HG03097 (cell line): ENCODE measurements at regions not wholly inside any gene's neighbourhood (a gene's known extent, or its start where the extent isn't known, plus 50 kb on each side); places are given as distances from the start of the nearest gene placed in this dataset.

Source experiments
- ATAC-seq: cut with Tn5 transposase; IDR thresholded peaks from one replicate; pipeline ENCODE4 v1.9.1; 2021; ENCODE audit not compliant: unreplicated experiment, low FRiP score

DNA sequence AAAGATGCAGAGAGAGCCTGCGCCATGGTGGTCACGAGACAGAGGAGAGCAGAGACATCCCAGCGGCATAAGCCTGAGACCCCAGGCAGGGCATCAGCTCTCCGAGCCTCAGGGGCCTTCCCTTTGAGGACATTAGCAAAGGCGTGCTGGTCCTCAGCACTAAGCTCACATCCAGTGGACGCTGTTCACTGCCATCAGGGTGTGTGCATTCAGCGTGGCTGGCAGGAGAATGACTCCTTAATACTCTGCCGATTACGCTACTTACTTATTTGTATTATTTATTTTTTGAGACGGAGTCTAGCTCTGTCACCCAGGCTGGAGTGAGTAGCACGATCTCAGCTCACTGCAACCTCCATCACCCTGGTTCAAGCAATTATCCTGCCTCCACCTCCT, 290.2 kb downstream of the KLF6 start:
- no peak for ATAC-seq

DNA sequence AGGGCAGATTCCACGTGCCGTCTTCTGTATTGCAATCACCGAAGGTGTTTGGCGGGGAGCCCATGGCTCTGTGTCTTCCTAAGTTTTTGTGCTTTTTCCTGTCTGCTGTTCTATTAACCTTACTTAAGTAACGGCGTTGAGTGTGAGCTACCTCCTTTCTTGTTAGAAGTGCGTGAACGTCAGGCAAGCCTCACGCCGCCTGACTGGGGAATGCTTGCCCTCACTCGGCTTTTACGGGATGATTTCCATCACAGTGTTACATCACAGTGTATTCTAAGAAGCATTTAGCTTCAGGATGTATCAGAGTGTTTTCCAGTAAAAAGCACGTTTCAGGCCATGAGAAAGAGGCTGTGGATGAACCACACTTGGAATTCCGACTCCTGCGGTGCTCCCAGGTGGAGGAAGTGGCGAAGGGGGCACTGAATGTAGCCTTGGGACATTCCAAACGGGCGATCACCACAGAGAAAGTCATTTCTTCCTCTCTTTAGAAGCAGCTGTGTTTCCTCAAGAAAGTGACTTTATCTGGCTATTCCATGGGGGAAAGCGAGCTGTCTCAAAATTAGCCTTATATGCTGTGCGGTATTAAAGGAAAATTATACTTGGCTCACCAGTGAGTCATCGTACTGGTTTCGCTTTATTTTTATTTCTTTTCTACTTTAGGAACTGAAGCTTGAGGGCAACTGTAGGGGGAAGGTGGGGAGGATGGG, 290.7 kb downstream of the KLF6 start:
- no peak for ATAC-seq

DNA sequence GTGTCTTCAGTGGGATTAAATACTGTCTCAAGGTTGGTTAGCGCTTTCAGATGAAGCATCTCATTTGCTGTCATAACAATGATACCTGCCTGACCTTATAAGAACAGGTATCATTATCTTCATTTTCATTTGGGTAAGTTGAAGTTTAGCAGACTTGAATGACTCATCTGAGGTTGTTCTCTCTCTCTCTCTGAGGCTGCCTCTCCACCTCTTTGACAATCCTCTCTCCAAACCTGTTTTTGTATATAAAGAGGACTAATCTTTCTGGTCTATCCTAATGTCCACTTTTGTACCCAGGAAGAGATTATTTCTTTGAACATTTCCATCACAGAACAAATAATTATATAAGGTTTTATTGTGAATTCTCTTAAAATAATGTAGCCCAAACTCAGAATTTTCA, 291.4 kb downstream of the KLF6 start:
- no peak for ATAC-seq

DNA sequence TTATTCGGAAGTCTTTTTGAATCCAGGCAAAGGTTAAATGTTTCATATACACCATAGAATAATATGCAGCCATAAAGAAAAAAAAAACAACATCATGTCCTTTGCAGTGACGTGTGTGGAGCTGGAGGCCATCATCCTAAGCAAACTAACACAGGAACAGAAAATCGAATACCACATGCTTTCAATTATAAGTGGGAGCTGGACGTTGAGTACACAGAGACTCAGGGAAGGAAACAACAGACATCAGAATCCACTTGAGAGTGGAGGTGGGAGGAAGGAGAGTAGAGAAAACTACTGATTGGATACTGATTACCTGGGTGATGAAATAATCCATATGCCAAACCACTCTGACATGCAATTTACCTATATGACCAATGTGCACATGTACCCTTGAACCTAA, 293.4 kb downstream of the KLF6 start:
- no peak for ATAC-seq

DNA sequence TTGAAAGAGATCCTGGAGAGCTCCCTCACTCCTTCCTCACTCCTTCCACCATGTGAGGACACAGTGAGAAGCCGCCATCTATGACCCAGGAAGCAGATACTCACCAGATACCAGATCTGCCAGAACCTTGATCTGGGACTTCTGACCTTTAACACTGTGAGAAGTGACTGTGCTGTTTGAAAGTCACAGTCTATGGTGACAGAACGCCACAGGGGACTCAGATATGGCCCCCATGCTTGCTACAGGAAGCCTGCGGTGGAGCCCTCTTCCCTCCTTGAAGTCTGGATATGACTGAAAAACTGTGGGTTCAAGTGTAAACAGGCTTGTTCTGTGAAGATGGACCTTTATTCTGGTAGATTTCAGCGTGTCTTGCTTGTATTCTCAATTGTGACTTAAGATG, 297.8 kb downstream of the KLF6 start:
- ATAC-seq, result no peak

DNA sequence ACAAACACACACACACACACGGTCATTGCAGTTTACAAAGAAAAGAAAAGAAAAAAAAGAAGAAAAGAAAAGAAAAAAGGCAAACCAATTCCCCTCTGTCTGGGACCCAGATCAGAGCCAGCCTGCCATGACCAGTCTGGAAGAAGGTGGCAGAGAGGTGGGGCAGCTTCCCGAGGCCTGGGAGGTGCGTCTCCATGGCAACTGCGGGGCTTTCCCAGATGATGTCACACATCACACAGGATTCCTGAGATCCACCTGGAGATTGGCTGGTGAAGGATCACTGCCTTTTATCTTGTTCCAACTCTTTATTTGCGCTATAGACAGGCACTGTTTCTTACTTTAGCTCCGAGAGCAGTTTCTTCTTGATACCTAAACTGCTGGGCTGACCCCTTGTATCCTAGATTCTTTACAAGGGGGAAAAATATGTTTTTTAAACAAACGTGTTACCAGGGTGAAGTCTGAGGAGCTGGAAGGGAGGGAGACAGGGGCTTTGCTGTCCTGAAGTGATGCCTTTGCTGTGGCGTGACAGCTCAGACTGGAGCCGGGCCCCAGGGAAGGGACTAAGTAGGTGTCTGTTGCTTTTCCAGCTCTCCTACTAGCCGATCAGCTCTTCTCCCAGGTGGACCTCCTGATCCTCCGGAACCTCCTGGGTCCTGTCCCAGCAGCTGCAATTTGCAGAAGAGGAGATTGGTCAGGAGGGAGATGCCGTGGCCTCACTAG, 298.5 kb downstream of the KLF6 start:
- ATAC-seq, result no peak

DNA sequence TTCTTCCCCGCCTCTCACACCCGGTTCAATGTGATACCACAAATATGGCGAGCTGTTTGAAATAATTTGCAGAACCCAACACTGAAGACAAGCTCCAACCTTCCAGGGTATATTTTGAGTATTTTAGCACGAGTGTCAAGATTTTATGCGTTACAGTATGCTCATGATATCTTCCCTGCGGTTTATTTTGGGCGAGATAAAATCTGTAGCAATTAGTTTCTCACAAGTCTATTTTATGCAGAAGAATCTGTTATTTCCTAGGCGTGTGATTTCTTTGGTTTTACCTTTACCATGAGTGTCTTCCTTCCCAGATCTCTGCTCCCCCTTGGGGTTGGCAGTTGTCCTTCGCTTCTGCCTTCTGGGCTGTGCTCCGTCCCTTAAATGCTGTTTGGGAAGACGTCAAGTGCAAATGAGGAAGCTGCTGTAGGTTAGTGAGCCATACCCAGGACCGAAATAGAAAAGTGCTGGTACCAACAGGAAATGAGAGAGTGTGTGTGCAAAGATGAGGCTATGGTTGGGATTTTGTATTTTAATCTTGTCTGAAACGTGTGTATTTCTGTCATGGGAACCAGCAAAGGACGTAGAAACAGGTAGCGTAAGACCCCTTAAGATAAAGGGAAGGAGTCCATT, 299.8 kb downstream of the KLF6 start:
- ATAC-seq, result peak; percentile 37

DNA sequence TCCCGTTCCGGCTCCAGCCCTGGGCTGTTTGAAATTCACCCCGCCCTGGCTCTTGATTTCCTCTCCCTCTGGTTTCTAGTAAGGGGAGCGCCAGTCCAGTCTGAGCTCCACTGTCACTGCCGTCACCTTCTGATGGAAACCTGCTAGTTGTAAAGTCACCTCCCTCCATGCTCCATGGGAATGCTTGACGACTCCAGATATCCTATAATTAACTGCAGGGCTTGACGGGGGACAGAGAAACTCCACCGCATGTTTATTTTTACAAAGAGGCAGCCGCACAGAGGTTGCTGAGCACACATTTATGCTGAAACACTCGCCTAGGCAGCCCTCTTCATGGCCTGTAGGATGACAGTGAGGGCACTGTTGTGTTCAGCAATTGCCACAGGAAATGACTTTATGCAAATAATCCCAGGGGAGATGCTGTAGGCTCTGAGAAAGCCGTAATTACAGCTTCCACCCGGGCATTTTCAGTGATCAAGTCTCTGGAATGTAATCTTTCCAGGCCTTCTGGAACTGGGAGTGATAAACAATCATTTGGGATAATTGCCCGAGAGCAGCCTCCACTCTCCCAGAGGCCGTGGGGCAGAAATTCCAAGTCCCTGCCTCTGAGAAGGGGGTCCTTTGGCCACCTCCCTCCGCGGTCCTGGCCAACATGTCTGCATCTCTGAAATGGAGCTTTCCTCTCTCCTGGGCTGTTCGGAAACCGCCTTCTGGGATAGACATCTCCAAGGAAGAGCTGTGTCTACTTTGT, 300.5 kb downstream of the KLF6 start:
- ATAC-seq, result peak; percentile 45

DNA sequence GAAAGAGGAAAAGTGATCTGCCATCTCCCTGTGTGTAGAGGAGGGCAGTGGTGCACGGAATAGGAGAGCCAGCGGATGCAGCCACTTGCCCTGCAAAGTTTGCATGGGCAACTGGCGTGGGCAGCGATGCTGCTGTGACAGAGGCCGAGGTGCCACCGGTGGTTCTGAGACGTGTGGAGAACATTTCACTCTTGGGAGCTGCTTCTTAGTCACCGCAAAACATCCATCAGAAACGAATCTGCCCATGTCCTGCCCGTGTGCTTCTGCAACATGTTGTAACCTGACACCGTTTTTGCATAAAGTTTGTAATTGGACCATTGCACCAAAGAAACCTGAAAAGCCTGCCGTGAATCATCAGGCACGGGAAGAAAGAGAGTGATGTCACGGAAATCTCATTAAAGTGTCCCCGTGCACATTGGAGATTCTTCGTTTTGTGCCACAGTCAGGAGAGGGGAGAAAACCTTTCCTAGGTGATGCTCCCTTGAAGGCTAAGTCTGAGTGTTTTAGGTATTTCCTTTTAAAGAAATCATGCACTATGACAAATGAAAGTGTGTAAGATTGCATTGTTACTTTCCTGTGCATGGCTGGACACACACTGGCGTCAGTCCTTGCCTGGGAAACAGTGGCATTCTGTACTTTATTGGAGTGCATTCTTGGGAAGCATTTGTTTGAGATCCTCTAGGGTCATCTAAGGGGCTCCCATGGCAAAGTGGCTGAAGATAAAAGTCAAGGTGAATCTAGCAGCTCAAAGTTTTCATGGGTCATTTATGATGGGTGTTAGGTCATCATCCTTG, 302.6 kb downstream of the KLF6 start:
- peak; percentile 35 for ATAC-seq

DNA sequence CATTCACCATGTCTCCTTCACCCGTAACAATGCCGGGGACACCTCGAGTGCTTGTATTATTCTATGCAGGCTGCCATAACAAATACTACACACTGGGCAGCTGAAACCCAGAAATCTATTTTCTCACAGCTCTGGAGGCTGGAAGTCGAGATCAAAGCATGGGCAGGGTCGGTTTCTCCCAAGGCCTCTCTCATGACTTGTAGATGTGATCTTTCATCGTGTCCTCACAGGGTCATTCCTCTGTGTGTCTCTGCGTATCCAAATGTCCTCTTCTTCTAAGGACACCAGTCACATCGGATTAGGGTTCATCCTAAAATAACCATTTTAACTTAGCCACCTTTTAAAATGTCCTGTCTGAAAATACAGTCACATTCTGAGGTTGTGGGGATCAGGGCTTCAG, 303.5 kb downstream of the KLF6 start:
- no peak for ATAC-seq

DNA sequence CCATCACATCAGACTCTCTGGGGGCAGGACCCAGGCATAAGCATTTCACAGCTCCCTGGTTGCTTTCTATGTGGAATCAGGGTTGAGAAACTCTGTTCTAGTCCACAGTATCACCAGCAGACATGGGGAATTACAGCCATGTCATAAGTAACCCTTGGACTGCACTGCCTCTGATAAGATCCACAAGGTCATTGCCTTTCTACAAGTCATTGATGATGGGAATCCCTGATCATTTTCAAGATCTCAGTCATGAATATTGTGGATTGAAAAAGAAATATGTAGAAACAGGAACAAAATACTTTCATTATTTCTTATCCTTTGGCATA, 304.1 kb downstream of the KLF6 start:
- ATAC-seq, result no peak

DNA sequence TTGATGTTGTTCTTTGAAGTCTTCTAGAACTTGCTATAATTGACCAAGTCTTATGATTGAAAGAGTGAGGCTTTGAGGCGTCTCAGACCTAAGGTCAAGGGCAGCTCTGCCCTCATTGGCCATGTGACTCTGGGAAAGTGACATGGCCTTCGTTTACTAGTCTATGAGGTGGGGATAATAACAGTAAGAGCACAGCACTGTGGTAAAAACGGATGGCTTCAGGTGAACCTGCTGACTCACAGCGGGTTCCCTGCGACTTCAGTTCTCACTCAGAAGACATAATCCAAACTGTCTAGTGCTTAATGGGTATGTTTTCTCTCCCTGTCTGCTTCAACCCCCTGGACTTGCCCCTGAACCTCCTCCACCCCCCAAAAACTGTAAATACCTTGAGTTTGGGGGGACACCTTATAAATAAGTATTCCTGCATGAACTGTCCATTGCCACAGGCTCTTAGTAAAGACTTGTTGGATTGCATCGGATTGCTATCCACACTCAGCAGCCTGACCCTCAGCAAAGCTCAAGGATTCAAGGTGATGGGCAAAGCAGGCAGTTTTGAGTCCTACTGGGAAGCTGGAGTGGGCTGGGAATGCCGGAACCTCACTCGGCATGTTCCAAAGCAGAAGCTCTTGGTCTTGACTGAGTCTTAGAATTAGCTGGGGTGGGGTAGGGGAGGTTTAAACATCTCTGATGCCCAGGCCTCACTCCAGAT, 304.6 kb downstream of the KLF6 start:
- ATAC-seq, result no peak

DNA sequence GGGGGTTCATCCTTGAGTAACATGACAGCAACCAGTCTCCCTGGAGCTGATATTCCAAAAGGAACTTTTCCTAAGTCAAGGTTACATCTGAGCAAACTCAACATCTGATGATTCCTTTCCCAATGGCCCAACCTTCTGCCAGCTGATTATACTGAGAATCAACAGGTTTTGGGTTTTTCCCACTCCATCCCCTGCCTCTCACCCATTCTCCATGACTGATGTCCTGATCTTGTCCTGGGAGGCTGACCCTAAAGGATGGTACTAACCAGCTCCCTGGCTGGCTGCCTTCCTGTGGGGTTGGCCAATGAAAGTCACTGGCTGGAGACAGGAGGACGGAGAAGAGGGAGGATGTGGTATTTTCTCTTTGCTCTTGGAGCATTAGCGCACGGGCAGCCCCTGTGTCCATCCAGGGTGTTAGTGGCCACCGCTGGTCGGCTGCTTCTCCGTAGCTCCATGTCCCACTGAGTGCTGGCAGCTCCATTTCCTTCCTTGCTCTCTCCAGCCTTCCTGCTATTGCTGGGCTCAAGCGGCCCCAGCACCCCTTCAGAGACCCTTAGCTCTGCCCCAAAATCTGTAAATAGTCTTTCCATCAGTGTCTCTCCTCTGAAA, 306.2 kb upstream of the PITRM1 start:
- no peak for ATAC-seq

DNA sequence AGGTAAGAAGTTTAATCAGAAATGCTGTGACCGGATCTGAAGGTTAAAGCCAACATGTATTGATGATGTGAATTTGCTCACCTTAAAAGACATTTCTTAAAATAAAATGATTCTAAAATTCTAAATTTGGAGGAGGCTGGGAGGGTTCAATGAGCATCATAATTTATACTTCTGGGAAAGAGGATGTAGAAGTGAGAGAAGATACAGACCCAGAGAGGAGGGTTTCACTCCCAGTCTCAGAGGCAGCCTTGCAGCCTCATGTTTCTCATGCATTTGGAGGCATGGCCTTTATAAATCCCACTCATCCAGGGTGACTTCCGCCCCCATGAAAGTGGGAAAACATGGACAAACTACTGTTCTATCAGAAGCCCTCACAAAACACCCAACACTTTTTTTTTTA, 305.6 kb upstream of the PITRM1 start:
- no peak for ATAC-seq

DNA sequence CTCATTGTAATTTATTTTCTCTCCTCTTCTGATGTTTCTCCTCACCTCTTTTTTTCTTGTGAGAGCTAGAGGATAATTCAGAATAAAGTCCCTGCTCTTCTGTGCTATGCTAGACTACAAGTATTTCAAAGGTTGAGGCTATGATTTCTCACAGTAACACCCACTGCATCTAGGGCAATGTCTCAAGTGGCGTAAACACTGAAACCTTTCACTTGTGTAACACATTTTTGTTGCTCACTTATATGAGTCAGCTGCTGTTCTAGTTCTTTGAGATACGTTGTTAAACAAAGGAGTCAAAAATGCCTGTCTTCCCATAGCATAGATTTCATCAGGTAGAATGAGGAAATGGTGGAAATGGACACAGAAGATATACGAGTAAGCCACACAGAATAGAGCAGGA, 305.1 kb upstream of the PITRM1 start:
- ATAC-seq, result peak; percentile 40

DNA sequence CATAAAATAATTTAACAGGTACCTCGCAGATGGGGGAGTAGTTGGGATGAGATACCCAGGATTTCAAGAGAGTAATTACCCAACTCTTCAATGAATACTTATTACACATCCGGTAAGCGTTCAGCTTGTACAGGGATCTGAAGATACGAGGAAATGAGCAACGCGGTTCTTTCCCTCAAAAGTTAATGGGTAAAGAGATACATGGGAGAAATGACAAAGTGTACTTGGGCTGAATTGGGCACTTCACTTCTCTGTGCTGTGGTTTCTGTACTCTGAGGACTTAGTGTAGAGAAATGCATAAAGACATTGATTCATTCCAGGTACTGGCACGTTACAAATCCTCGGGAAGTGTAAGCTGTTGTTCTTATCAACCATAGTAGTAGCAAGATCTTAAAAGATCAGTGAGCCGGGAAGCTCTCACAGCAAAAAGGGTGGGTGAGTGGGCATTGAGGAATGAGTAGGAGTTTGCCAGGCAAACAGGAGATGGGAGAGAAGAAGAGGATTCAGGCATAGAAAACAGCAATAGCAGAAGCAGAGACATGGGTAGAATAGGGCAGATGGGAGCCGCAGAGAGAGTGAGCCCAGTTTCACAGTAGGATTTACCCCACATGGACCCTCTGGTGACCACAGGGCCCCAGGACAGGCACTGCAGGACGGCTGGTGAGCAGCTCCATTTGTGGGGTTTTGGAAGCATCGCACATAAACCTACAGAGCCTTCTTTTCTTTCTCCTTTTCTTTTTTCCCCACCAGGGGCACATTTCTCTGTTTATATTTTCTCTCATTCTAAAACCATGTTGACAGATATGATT, 304.3 kb upstream of the PITRM1 start:
- ATAC-seq, result no peak

DNA sequence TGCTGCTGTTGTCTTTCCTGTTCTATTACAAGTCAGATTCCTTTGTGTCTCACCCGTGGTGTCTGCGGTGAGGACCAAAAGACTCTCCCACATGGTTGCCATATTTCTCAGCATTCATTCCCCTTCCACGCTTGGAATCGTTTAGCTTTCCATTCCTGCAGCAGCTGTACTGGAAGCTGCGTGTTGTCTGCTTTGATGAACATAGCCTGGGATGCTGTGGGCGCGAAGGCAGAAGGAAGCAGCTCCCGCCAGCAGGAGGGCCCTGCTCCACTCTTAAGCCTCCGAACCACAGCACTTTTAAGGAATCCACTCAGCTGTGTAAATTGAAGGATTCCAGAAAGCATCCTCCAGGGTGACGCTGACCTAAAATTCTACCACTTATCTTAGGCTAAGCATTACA, 303.6 kb upstream of the PITRM1 start:
- ATAC-seq, result no peak

DNA sequence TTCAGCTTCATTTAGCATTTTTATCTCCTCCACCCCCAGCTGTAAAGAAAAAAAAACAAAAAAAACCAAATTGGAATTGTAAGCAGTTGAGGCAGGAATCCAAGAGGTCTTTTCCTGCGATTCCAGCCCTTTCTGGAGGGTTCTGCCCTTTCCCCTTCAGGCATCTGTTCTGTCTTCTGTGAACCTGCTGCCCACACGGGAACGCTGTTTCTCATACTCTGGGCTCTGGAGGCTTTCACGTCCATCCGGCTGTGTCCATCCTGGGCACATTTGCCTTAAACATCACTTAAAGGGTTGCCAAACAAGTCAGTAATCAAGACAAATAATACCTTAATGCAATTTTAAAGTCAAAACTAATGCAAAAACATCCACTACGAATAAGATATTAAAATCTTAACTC, 302.8 kb upstream of the PITRM1 start:
- ATAC-seq, result no peak

DNA sequence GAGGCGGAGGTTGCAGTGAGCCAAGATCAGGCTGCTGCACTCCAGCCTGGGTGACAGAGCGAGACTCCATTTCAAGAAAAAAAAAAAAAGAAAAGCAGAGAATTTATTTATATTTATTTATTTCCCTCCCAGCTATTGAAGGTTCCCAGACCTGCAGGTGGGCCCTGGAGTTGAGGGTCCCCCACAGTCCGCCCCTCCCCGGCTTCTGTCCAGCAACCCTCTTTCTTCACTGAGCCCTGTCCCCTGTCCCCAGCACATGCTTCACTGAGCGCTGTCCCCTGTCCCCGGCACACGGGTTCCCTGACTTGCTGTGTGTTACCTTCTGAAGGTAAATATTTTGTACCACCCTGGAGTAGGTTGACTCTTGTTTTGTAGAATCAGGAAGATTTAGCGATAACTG, 301.7 kb upstream of the PITRM1 start:
- no peak for ATAC-seq
